GM23338 (cell line): ENCODE measurements at regions not wholly inside any gene's neighbourhood (a gene's known extent, or its start where the extent isn't known, plus 50 kb on each side); places are given as distances from the start of the nearest gene placed in this dataset.
A peak's percentile ranks its signal among the peaks of the same experiment; 100 is the strongest.

Experiments used
- ATAC-seq: fragments of 200-7000 bp; cut with Tn5 transposase; 3 replicates; pipeline ENCODE4 v1.9.1; 2020
- DNase-seq: peaks from one replicate; pipeline ENCODE4 v3.0.0-alpha.2; 2015; ENCODE audit warnings: low spot score
- H2AFZ ChIP-seq: fragments of 200-600 bp; sonication (generic); 2 replicates; pipeline ENCODE4 v1.8.0; 2016; ENCODE audit warnings: antibody characterized with exemption, mild to moderate bottlenecking, moderate library complexity
- H3F3A ChIP-seq: fragments of 200-600 bp; sonication (generic); replicated peaks from 2 replicates; pipeline ENCODE4 v1.8.0; 2017; ENCODE audit warnings: antibody characterized with exemption, mixed run types, low read depth
- H3K27ac ChIP-seq: fragments of 200-600 bp; sonication (generic); 2 replicates; pipeline ENCODE4 v1.6.1; 2016; ENCODE audit warnings: low read depth
- H3K27me3 ChIP-seq: fragments of 200-600 bp; sonication (generic); 2 replicates; pipeline ENCODE4 v1.8.0; 2016; ENCODE audit warnings: mild to moderate bottlenecking, mixed run types, moderate library complexity; ENCODE audit not compliant: insufficient read depth
- H3K36me3 ChIP-seq: fragments of 200-600 bp; sonication (generic); 2 replicates; pipeline ENCODE4 v1.8.0; 2016; ENCODE audit warnings: mild to moderate bottlenecking; ENCODE audit not compliant: insufficient read depth
- H3K4me1 ChIP-seq: fragments of 200-600 bp; sonication (generic); 2 replicates; pipeline ENCODE4 v1.8.0; 2016; ENCODE audit warnings: mild to moderate bottlenecking, moderate library complexity; ENCODE audit not compliant: insufficient read depth
- H3K4me2 ChIP-seq: fragments of 200-600 bp; sonication (generic); 2 replicates; pipeline ENCODE4 v1.7.1; 2017; ENCODE audit warnings: mixed run types
- H3K4me3 ChIP-seq: fragments of 200-600 bp; sonication (generic); 2 replicates; pipeline ENCODE4 v1.6.1; 2016; ENCODE audit warnings: mixed run types
- H3K79me2 ChIP-seq: fragments of 200-600 bp; sonication (generic); replicated peaks from 2 replicates; pipeline ENCODE4 v1.8.0; 2017; ENCODE audit warnings: mild to moderate bottlenecking; ENCODE audit not compliant: insufficient read depth
- H3K9me2 ChIP-seq: fragments of 200-600 bp; sonication (generic); 2 replicates; pipeline ENCODE4 v1.8.0; 2017; ENCODE audit not compliant: insufficient read depth
- H4K20me1 ChIP-seq: fragments of 200-600 bp; sonication (generic); replicated peaks from 2 replicates; pipeline ENCODE4 v1.8.0; 2017; ENCODE audit warnings: mild to moderate bottlenecking; ENCODE audit not compliant: insufficient read depth
- H3K27ac Mint-ChIP-seq: 2 replicates; pipeline ENCODE4 v1.8.0; 2020; ENCODE audit warnings: inconsistent platforms, mild to moderate bottlenecking, moderate library complexity, mixed read lengths
- H3K27me3 Mint-ChIP-seq: 3 replicates; pipeline ENCODE4 v1.8.0; 2022; ENCODE audit warnings: low read depth, mild to moderate bottlenecking, moderate library complexity, mixed read lengths, inconsistent platforms; ENCODE audit not compliant: insufficient read depth, poor library complexity
- H3K36me3 Mint-ChIP-seq: 3 replicates; pipeline ENCODE4 v1.8.0; 2021; ENCODE audit warnings: low read depth, mild to moderate bottlenecking, inconsistent platforms, moderate library complexity, mixed read lengths
- H3K4me1 Mint-ChIP-seq: 3 replicates; pipeline ENCODE4 v1.8.0; 2020; ENCODE audit warnings: mild to moderate bottlenecking, inconsistent platforms, mixed read lengths
- H3K4me3 Mint-ChIP-seq: 3 replicates; pipeline ENCODE4 v1.8.0; 2021; ENCODE audit warnings: moderate library complexity, mild to moderate bottlenecking, inconsistent platforms, mixed read lengths
- H3K9me3 Mint-ChIP-seq: 3 replicates; pipeline ENCODE4 v1.8.0; 2020; ENCODE audit warnings: moderate library complexity, mild to moderate bottlenecking, inconsistent platforms, mixed read lengths
- CREB1 ChIP-seq: fragments of 250-450 bp; sonication (Bioruptor Pico); IDR thresholded peaks from 2 replicates; pipeline ENCODE4 v1.5.0; 2020; ENCODE audit warnings: low read depth, mild to moderate bottlenecking, moderate library complexity
- CTCF ChIP-seq, 2 experiments: fragments of 200-600 bp in 1 of 2; sonication (generic) in 1 of 2; conservative IDR thresholded peaks; 2 replicates each; pipeline versions ENCODE4 v1.5.1 to v1.6.1; 2016 to 2017; ENCODE audit warnings: antibody characterized with exemption in 2 of 2, low read depth in 2 of 2, mild to moderate bottlenecking in 2 of 2, moderate library complexity in 1 of 2
- ETS1 ChIP-seq: IDR thresholded peaks from 2 replicates; pipeline ENCODE4 v1.6.1; 2016; ENCODE audit warnings: antibody characterized with exemption
- EZH2 ChIP-seq: fragments of 200-600 bp; sonication (generic); IDR thresholded peaks from one replicate; pipeline ENCODE4 v1.8.0; 2017; ENCODE audit warnings: antibody characterized with exemption, mild to moderate bottlenecking, low read depth; ENCODE audit not compliant: unreplicated experiment
- EZH2phosphoT487 ChIP-seq: fragments of 200-600 bp; sonication (generic); IDR thresholded peaks from one replicate; pipeline ENCODE4 v1.8.1; 2018; ENCODE audit warnings: antibody characterized with exemption; ENCODE audit not compliant: unreplicated experiment
- JUNB ChIP-seq: IDR thresholded peaks from one replicate; pipeline ENCODE4 v1.6.1; 2016; ENCODE audit warnings: antibody characterized with exemption; ENCODE audit not compliant: unreplicated experiment
- NANOG ChIP-seq: IDR thresholded peaks from 2 replicates; pipeline ENCODE4 v1.6.1; 2016; ENCODE audit warnings: antibody characterized with exemption, borderline replicate concordance
- POLR2AphosphoS5 ChIP-seq: IDR thresholded peaks from 2 replicates; pipeline ENCODE4 v1.6.1; 2016; ENCODE audit warnings: antibody characterized with exemption, low read depth
- REST ChIP-seq: IDR thresholded peaks from one replicate; pipeline ENCODE4 v1.6.1; 2018; ENCODE audit warnings: antibody characterized with exemption; ENCODE audit not compliant: unreplicated experiment
- STAT1 ChIP-seq: IDR thresholded peaks from one replicate; pipeline ENCODE4 v1.6.1; 2016; ENCODE audit warnings: antibody characterized with exemption; ENCODE audit not compliant: unreplicated experiment
- ZNF114 ChIP-seq: fragments of 250-450 bp; sonication (Bioruptor Pico); IDR thresholded peaks from 2 replicates; pipeline ENCODE4 v1.5.0; 2020; ENCODE audit warnings: mild to moderate bottlenecking, moderate library complexity
- ZNF331 ChIP-seq: fragments of 250-450 bp; sonication (Bioruptor Pico); IDR thresholded peaks from 2 replicates; pipeline ENCODE4 v1.5.0; 2020; ENCODE audit warnings: low read depth, mild to moderate bottlenecking, moderate library complexity
- ZNF462 ChIP-seq: fragments of 250-450 bp; sonication (Bioruptor Pico); IDR thresholded peaks from 2 replicates; pipeline ENCODE4 v1.5.0; 2020; ENCODE audit warnings: mild to moderate bottlenecking, moderate library complexity

GRCh38 chr4:55018978-55019377 lies 106.4 kb downstream of the KDR start:
- Histone ChIP-seq H3K27ac (no peak overlapping the region), H4K20me1 (no peaks in the 10 kb centered on the region), H3K4me3 (no peak overlapping the region), H3K79me2 (no peaks in the 10 kb centered on the region), H2AFZ (peak overlapping the region; percentile 97), H3K27me3 (no peaks in the 10 kb centered on the region), H3K4me2 (no peak overlapping the region), H3K4me1 (peaks cover 13% of the 10 kb centered on the region; the same call in 1 of the 2 replicates), H3F3A (no peaks in the 10 kb centered on the region), H3K9me2 (peaks cover 16% of the 10 kb centered on the region), H3K36me3 (no peaks in the 10 kb centered on the region)
- 0 out of 2 replicates have a peak overlapping the region, but pooled peaks have one; percentile 11 for H3K27ac Mint-ChIP-seq
- no peaks in the 10 kb centered on the region for H3K9me3 Mint-ChIP-seq
- no peak for DNase-seq
- no peaks in the 10 kb centered on the region for H3K36me3 Mint-ChIP-seq
- H3K4me3 Mint-ChIP-seq = no peak overlapping the region
- peaks cover 1% of the 10 kb centered on the region for H3K27me3 Mint-ChIP-seq
- no peak; the same call in 2 of the 3 replicates for ATAC-seq
- TF ChIP-seq CREB1 (CRISPR knock-in tag) (no peak), ZNF462 (no peak), JUNB (no peak), CTCF (conservative IDR thresholded peaks at IDR 0.05; ENCODE audit: low read depth in 2 of 2) (no peak), REST (no peak), STAT1 (no peak), ZNF114 (CRISPR knock-in tag) (no peak), EZH2phosphoT487 (no peak), POLR2AphosphoS5 (no peak), ETS1 (no peak), ZNF331 (CRISPR knock-in tag) (no peak), EZH2 (no peak), NANOG (no peak)
- peaks cover 15% of the 10 kb centered on the region for H3K4me1 Mint-ChIP-seq
